ENCODE measurements at regions not wholly inside any gene's neighbourhood (a gene's known extent, or its start where the extent isn't known, plus 50 kb on each side); places are given as distances from the start of the nearest gene placed in this dataset.

DNA sequence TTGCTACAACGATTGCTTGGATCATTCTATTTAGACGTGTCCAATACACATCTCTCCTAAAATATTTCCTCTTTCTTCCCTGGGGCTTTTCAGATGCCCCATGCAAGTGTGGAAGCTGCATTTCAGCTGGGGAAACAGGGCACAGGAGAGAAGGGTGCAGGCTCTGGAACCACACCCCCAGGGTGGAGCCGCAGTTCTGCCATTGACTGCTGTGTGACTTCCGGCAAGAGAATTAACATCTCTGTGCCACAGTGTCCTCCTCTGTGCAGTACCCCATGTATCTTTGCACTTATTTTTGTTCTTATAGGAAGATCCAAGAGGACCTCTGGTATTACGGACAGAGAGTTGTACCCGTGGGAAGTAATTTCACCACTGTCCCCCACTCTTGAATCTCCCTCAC, 405.3 kb upstream of the EEF2KMT start:
- Histone ChIP-seq H3K36me3 (ENCODE audit: control insufficient read depth in 1 of 2, insufficient read depth in 2 of 2, low read length in 2 of 2) (no peaks in the 10 kb centered on the region), H4K20me1 (ENCODE audit: insufficient read depth) (no peaks in the 10 kb centered on the region), H3K27me3 (ENCODE audit: insufficient read depth, low read length) (peaks cover 5% of the 10 kb centered on the region; the same call in 1 of the 2 replicates), H3K27ac (ENCODE audit: low read depth, low read length) (no peak overlapping the region), H2AFZ (ENCODE audit: low read depth, low read length, poor library complexity, severe bottlenecking) (no peak overlapping the region), H3K79me2 (ENCODE audit: insufficient read depth, low read length) (no peaks in the 10 kb centered on the region), H3K9me2 (ENCODE audit: insufficient read depth) (no peaks in the 10 kb centered on the region), H3K4me2 (ENCODE audit: low read length) (no peak overlapping the region), H3K9me3 (ENCODE audit: control insufficient read depth in 1 of 2, insufficient read depth in 1 of 2, low read depth in 1 of 2, low read length in 2 of 2) (peaks cover 0 to 5% of the 10 kb centered on the region in 2 experiments; a peak in 1 of 4 replicates), H3K4me1 (ENCODE audit: control insufficient read depth in 1 of 2, insufficient read depth in 2 of 2, low read length in 2 of 2) (no peaks in the 10 kb centered on the region), H3K4me3 (replicated peaks in 1 of 2; ENCODE audit: low read depth in 1 of 2, low read length in 2 of 2) (no peak overlapping the region), H3K9ac (ENCODE audit: low read length) (no peak overlapping the region)
- POLR2A ChIA-PET: no interaction called here
- BruUV-seq (replicated peaks): no TSS peak
- intact Hi-C loops (cut with micrococcal nuclease): loop anchor here (1.0 to 5.0 kb wide), 2 partner anchors 99 to 113 kb away; no protein-coding TSS in a partner anchor
- DNase-seq (ENCODE audit: low read depth, low spot score) (no peak), ATAC-seq (no peak)
- RAD21 ChIA-PET (ENCODE audit: low non-redundant PET in 1 of 2, low total read pairs in 2 of 2, uncharacterized antibody in 2 of 2, unreplicated experiment in 2 of 2): no interaction called here
- no peak for TF ChIP-seq POLR2A (IDR thresholded peaks at IDR 0.05; ENCODE audit: borderline replicate concordance, extremely low read depth, insufficient read depth, insufficient read length)
- no peak for TF ChIP-seq TCF7L2 (IDR thresholded peaks at IDR 0.05; ENCODE audit: borderline replicate concordance, extremely low read depth, insufficient read depth, insufficient read length)
- TF ChIP-seq, protein P1, sequence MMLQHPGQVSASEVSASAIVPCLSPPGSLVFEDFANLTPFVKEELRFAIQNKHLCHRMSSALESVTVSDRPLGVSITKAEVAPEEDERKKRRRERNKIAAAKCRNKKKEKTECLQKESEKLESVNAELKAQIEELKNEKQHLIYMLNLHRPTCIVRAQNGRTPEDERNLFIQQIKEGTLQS (IDR thresholded peaks at IDR 0.05): no peak
- TF ChIP-seq, protein P2, sequence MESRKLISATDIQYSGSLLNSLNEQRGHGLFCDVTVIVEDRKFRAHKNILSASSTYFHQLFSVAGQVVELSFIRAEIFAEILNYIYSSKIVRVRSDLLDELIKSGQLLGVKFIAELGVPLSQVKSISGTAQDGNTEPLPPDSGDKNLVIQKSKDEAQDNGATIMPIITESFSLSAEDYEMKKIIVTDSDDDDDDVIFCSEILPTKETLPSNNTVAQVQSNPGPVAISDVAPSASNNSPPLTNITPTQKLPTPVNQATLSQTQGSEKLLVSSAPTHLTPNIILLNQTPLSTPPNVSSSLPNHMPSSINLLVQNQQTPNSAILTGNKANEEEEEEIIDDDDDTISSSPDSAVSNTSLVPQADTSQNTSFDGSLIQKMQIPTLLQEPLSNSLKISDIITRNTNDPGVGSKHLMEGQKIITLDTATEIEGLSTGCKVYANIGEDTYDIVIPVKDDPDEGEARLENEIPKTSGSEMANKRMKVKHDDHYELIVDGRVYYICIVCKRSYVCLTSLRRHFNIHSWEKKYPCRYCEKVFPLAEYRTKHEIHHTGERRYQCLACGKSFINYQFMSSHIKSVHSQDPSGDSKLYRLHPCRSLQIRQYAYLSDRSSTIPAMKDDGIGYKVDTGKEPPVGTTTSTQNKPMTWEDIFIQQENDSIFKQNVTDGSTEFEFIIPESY (IDR thresholded peaks at IDR 0.05; ENCODE audit: extremely low read depth, insufficient replicate concordance, low read length): no peak
- TF ChIP-seq EGR1 (IDR thresholded peaks at IDR 0.05; ENCODE audit: low read depth): no peak
- TF ChIP-seq, protein P3, sequence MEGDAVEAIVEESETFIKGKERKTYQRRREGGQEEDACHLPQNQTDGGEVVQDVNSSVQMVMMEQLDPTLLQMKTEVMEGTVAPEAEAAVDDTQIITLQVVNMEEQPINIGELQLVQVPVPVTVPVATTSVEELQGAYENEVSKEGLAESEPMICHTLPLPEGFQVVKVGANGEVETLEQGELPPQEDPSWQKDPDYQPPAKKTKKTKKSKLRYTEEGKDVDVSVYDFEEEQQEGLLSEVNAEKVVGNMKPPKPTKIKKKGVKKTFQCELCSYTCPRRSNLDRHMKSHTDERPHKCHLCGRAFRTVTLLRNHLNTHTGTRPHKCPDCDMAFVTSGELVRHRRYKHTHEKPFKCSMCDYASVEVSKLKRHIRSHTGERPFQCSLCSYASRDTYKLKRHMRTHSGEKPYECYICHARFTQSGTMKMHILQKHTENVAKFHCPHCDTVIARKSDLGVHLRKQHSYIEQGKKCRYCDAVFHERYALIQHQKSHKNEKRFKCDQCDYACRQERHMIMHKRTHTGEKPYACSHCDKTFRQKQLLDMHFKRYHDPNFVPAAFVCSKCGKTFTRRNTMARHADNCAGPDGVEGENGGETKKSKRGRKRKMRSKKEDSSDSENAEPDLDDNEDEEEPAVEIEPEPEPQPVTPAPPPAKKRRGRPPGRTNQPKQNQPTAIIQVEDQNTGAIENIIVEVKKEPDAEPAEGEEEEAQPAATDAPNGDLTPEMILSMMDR (IDR thresholded peaks at IDR 0.05 in 2 of 3, conservative IDR thresholded peaks at IDR 0.05 in 1 of 3; ENCODE audit: borderline replicate concordance in 1 of 3, insufficient read depth in 1 of 3, low read depth in 2 of 3, low read length in 2 of 3): no peak
- TF ChIP-seq EZH2phosphoT487 (IDR thresholded peaks at IDR 0.05; ENCODE audit: borderline replicate concordance): no peak
- no peak for TF ChIP-seq FOSL1 (IDR thresholded peaks at IDR 0.05; ENCODE audit: low read depth)
- TF ChIP-seq RAD21 (IDR thresholded peaks at IDR 0.05; ENCODE audit: low read depth): no peak
- no peak for TF ChIP-seq ZFX (IDR thresholded peaks at IDR 0.05)
- no peak for TF ChIP-seq ELF1 (IDR thresholded peaks at IDR 0.05; ENCODE audit: borderline replicate concordance, low read depth)
- no peak for TF ChIP-seq SRF (IDR thresholded peaks at IDR 0.05; ENCODE audit: low read depth)
- no peak for TF ChIP-seq CEBPB (IDR thresholded peaks at IDR 0.05; ENCODE audit: low read depth)
- TF ChIP-seq JUND (IDR thresholded peaks at IDR 0.05): no peak
- CTCF ChIA-PET: no interaction called here
